Osteocyte (in vitro differentiated cells): ENCODE measurements at regions not wholly inside any gene's neighbourhood (a gene's known extent, or its start where the extent isn't known, plus 50 kb on each side); places are given as distances from the start of the nearest gene placed in this dataset.

ENCODE experiments used
- DNase-seq: peaks from one replicate; pipeline ENCODE4 v3.0.0; 2021; ENCODE audit warnings: mixed read lengths; ENCODE audit not compliant: unreplicated experiment; ENCODE audit errors: extremely low spot score
- H3K27ac Mint-ChIP-seq: one replicate; pipeline ENCODE4 v1.8.0; 2021; ENCODE audit warnings: mild to moderate bottlenecking, mixed read lengths; ENCODE audit not compliant: unreplicated experiment
- H3K27me3 Mint-ChIP-seq: one replicate; pipeline ENCODE4 v1.8.0; 2021; ENCODE audit warnings: mixed read lengths; ENCODE audit not compliant: unreplicated experiment
- H3K36me3 Mint-ChIP-seq: one replicate; pipeline ENCODE4 v1.8.0; 2021; ENCODE audit warnings: mixed read lengths; ENCODE audit not compliant: unreplicated experiment
- H3K4me1 Mint-ChIP-seq: one replicate; pipeline ENCODE4 v1.8.0; 2021; ENCODE audit warnings: mixed read lengths; ENCODE audit not compliant: unreplicated experiment
- H3K4me3 Mint-ChIP-seq: one replicate; pipeline ENCODE4 v1.8.0; 2021; ENCODE audit warnings: mild to moderate bottlenecking, moderate library complexity, mixed read lengths; ENCODE audit not compliant: unreplicated experiment
- H3K9me3 Mint-ChIP-seq: one replicate; pipeline ENCODE4 v1.8.0; 2021; ENCODE audit warnings: mixed read lengths; ENCODE audit not compliant: unreplicated experiment
- TF ChIP-seq, protein P1 (sequence below): fragments of 200-600 bp; sonication (generic); IDR thresholded peaks from 2 replicates; pipeline ENCODE4 v1.5.0; 2021; ENCODE audit warnings: antibody characterized with exemption, mild to moderate bottlenecking, moderate library complexity

DNA sequence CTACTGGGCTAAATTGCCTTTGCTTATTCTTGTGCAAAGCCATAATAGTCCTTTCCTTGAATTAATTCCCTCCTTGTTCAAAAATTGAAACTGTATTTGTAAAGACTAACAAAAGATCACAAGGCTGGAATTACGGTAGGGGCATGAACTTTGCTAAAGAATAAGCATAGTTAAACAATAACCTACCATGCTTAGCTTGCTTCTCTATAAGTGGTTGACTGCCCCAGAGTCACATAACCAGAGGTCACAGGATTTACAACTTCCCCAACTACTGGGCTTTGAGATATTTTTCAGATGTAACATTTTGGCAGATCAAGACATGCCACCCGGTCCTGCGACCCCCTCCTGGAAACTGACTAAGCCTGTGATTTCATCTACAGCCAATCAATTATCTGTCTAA, 181.4 kb downstream of the GPAM start:
- peaks cover 10% of the 10 kb centered on the region for H3K9me3 Mint-ChIP-seq
- H3K27ac Mint-ChIP-seq: no peak overlapping the region
- TF ChIP-seq, protein P1, sequence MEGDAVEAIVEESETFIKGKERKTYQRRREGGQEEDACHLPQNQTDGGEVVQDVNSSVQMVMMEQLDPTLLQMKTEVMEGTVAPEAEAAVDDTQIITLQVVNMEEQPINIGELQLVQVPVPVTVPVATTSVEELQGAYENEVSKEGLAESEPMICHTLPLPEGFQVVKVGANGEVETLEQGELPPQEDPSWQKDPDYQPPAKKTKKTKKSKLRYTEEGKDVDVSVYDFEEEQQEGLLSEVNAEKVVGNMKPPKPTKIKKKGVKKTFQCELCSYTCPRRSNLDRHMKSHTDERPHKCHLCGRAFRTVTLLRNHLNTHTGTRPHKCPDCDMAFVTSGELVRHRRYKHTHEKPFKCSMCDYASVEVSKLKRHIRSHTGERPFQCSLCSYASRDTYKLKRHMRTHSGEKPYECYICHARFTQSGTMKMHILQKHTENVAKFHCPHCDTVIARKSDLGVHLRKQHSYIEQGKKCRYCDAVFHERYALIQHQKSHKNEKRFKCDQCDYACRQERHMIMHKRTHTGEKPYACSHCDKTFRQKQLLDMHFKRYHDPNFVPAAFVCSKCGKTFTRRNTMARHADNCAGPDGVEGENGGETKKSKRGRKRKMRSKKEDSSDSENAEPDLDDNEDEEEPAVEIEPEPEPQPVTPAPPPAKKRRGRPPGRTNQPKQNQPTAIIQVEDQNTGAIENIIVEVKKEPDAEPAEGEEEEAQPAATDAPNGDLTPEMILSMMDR: no peak
- no peaks in the 10 kb centered on the region for H3K27me3 Mint-ChIP-seq
- H3K4me3 Mint-ChIP-seq: no peak overlapping the region
- no peaks in the 10 kb centered on the region for H3K36me3 Mint-ChIP-seq
- no peak for DNase-seq
- no peaks in the 10 kb centered on the region for H3K4me1 Mint-ChIP-seq

DNA sequence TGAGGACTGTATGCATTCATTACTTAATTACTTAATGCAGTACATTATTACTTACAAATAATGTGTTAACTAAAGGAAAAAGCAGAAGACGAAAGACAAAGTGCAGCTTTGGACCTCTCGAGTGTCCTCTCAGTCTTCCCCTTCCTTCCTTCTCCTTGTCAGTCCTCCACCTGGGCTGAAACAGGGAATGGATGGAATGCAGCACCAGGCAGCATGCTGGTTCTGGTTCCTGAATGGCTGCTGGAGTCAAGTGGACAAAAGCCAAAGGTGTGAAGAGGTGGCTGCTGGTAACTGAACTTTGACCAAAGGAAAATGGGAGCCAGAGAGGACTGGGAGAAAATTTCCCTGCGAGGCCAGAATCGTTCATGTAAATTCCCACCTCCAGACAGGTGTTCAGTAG, 179.5 kb downstream of the GPAM start:
- DNase-seq: no peak
- Mint-ChIP-seq H3K4me1 (no peaks in the 10 kb centered on the region), H3K27ac (no peak overlapping the region), H3K4me3 (no peak overlapping the region), H3K9me3 (peaks cover 10% of the 10 kb centered on the region), H3K27me3 (no peaks in the 10 kb centered on the region), H3K36me3 (no peaks in the 10 kb centered on the region)
- TF ChIP-seq, protein P1: no peak

DNA sequence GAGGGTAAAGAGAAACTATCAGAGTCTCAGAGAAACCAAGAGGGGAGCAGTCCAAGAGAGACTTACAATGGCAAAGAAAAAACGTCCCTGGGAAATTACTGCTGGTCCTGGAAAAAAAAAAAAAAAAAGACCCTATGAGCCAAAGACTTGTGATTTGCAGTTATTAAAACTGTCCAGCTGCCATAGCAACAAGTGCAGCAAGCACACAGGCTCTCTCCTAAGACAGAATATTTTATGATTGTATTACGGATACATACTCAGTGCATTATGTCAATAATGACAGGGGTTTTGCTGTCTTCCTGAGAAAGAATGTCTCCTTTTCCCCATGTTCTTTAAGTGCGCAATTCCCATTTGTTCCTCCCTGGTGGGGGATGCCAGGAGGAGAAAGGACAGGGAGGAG, 178.5 kb downstream of the GPAM start:
- H3K9me3 Mint-ChIP-seq: peaks cover 10% of the 10 kb centered on the region
- no peak overlapping the region for H3K4me3 Mint-ChIP-seq
- DNase-seq: no peak
- no peaks in the 10 kb centered on the region for H3K27me3 Mint-ChIP-seq
- TF ChIP-seq, protein P1: no peak
- H3K4me1 Mint-ChIP-seq: no peaks in the 10 kb centered on the region
- no peaks in the 10 kb centered on the region for H3K36me3 Mint-ChIP-seq
- H3K27ac Mint-ChIP-seq: no peak overlapping the region

DNA sequence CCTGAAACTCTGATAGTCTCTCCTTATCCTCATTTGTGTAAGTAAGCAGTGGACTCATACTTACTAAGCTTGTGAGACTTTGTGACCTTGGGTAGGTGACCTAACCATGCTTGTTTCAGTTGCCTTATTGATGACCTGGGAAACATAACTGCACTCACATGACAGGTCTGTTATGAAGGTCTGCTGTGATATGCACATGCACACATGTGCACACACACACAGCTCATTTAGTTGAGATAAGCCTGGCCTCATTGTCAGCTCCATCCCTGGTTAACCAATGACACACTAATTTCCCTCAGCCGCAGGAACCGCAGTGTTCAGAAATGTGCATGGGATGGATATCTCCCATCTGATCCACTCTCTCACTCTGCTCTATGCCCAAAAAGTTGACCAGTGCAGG, 177.2 kb downstream of the GPAM start:
- TF ChIP-seq, protein P1: no peak
- Mint-ChIP-seq H3K36me3 (no peaks in the 10 kb centered on the region), H3K27me3 (no peaks in the 10 kb centered on the region), H3K4me3 (no peak overlapping the region), H3K4me1 (no peaks in the 10 kb centered on the region), H3K27ac (no peak overlapping the region), H3K9me3 (peaks cover 6% of the 10 kb centered on the region)
- no peak for DNase-seq

DNA sequence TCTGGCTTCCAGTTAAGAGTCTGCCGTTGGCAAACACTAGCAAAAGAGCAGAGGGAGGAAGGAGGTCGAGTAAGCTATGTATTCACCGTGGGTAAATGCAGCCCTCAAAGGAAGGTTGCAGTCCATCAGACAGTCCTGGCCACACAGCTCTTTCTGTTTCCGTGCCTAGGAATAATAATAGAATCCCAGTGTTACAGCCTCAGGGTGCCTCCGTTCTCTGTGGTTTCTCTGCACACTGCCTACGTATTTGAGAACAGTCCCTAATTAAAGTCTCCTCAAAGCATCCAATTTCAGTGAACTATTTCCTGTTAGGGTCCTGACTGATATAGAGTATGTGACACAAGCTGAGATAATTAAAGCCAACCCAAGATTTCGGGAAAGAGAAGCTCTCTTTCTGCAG, 176.7 kb downstream of the GPAM start:
- no peak overlapping the region for H3K4me3 Mint-ChIP-seq
- no peaks in the 10 kb centered on the region for H3K27me3 Mint-ChIP-seq
- TF ChIP-seq, protein P1: no peak
- no peaks in the 10 kb centered on the region for H3K4me1 Mint-ChIP-seq
- no peak for DNase-seq
- H3K27ac Mint-ChIP-seq: no peak overlapping the region
- no peaks in the 10 kb centered on the region for H3K36me3 Mint-ChIP-seq
- H3K9me3 Mint-ChIP-seq: peaks cover 5% of the 10 kb centered on the region
